GM20000 (cell line): ENCODE measurements at regions not wholly inside any gene's neighbourhood (a gene's known extent, or its start where the extent isn't known, plus 50 kb on each side); places are given as distances from the start of the nearest gene placed in this dataset.

Experiments used
- DNase-seq: peaks from one replicate; pipeline ENCODE4 v3.0.0; 2012; ENCODE audit warnings: low spot score
- TF ChIP-seq, protein P1 (sequence below): IDR thresholded peaks from 2 replicates; pipeline ENCODE4 v1.5.1; 2012; ENCODE audit warnings: mild to moderate bottlenecking, control low read depth; ENCODE audit errors: extremely low read depth, missing control alignments

DNA sequence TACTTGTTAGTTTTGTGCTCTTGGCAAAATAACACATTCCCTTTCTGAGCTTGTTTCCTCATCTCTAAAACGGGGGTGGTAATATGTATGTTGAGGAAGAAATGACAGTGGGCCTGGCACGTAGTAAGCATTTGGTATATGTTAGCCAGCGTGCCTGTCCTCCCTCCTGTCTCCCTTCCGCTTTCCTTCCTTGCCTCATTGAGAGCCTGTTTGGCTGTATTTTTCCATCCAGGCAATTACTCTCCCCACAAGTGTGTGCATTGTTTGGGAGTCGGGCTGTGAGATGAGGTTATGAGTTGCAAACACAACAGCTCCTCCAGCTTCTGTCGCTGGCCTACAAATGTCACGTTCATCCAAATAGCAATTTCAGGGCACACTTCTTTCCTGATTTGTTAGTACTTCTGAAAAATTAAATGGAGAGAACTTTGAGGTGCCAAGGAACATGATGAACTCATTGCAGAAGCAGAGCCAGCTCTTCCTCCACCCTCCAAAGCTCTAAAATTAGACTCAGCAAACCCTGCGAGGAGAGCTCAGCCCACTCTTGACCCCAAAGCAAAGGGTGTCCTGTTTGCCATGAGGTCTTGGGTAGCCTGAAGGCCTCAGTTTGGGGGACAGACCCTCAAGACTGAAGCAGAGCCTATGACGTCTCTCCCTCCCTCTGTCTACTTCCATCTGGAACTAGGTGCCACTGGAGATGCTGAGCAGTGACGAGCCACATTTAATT is 50.7 kb upstream of the TOX2 start:
- TF ChIP-seq, protein P1, sequence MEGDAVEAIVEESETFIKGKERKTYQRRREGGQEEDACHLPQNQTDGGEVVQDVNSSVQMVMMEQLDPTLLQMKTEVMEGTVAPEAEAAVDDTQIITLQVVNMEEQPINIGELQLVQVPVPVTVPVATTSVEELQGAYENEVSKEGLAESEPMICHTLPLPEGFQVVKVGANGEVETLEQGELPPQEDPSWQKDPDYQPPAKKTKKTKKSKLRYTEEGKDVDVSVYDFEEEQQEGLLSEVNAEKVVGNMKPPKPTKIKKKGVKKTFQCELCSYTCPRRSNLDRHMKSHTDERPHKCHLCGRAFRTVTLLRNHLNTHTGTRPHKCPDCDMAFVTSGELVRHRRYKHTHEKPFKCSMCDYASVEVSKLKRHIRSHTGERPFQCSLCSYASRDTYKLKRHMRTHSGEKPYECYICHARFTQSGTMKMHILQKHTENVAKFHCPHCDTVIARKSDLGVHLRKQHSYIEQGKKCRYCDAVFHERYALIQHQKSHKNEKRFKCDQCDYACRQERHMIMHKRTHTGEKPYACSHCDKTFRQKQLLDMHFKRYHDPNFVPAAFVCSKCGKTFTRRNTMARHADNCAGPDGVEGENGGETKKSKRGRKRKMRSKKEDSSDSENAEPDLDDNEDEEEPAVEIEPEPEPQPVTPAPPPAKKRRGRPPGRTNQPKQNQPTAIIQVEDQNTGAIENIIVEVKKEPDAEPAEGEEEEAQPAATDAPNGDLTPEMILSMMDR, result no peak
- DNase-seq, result no peak

DNA sequence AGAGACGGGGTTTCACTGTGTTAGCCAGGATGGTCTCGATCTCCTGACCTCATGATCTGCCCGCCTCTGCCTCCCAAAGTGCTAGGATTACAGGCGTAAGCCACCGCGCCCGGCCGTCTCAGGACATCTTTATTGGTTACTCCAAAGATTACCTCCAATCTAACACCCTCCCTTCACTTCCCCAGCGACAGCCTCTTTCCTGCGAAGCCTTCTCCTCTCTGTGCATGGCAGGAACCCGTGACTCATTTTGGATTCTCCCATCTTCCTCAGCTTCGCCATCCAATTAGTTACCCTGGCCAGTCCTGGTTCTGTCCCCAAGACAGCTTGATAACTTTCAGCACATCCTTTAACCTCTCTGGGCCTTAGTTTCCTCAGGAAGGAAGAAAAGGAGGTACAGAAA is 51.3 kb upstream of the TOX2 start:
- DNase-seq, result no peak
- TF ChIP-seq, protein P1, result no peak

DNA sequence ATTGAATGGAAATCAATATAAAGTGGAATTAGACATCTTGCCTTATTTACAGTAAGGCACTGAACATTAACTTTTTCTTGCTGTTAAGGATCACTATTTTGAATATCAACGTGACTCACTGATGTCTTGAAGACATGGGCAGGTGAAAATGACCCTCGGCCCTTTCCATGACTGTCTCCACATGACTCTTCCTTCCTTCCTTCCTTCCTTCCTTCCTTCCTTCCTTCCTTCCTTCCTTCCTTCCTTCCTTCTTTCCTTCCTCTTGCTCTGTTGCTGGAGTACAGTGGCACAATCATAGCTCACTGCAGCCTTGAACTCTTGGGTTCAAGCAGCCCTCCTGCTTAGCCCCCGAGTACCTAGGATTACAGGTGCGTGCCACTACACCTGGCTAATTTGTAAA is 52.2 kb upstream of the TOX2 start:
- DNase-seq, result no peak
- TF ChIP-seq, protein P1, result no peak

DNA sequence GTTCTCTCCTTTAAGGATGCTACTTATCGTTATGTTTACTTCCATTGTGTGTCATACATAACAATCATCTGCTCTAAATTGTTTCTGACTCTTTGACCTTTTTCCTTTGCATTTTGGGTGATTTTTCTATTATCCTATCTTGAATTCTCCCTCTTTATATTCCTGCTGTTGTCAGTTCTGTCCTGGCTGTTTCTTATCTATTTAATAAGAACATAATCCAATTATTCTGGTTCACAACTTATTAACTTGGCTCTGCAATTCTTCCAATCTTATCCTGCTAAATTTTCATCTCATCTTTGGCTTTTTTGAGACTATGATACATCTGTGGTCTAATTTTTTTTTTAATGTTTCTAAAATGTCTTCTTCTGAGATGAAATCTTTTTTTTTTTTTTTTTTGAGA is 54.7 kb upstream of the TOX2 start:
- TF ChIP-seq, protein P1, result no peak
- DNase-seq, result no peak

DNA sequence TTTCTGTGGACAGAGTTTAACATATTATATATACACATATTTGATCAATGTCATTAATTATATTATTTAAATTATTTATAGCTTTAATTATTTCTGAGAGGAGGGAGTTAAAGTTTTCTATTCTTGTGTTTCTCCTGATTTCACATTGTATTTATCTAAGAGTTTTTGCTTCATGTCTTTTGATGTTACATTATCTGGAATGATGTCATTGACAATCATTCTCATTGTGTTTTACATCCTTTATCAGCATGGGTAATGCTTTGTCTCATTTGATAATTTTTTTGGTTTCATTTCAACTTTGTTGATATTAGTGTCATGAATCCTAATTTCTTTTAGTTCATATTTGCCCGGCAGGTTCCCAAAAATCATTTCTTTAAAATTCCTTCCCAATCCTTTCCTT is 56.7 kb upstream of the TOX2 start:
- DNase-seq, result no peak
- TF ChIP-seq, protein P1, result no peak

DNA sequence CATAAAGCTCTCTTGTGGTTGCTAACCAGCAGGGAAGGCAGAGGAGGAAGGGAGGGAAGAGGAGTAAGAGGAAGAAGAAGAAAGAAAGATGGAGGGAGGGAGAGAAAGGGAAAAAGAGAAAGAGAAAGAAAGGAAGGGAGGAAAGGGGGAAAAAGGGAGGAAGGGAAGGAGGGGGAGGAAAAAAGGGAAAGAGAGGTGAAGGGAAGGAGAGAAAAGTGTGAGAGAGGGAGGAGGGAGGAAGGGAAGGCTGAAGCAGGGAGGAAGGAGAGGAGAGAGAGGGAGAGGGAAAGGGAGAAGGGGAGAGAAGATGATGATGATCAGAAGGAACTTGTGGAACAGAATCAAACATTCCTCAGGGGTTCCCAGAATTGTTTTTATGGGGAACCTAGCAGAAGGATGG is 57.5 kb upstream of the TOX2 start:
- TF ChIP-seq, protein P1, result no peak
- no peak for DNase-seq

DNA sequence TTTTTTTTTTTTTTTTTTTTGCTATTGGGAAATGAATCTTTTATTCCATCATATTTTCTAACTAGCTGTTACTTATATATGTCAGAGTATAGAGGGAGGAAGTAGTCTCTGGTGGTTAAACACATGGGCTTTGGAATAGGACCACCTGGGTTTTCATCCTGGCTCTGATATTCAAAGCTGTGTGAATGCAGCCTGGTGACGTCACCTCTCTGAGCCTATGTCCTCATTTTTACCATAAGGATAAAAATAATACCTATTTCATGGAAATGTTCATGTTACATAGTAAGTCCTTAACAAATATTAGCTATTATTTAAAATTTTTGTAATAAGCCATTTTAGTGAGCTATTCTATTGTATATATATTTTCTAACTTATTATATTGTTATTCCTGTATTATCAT is 58.8 kb upstream of the TOX2 start:
- TF ChIP-seq, protein P1, result no peak
- no peak for DNase-seq
